ENCODE measurements at regions not wholly inside any gene's neighbourhood (a gene's known extent, or its start where the extent isn't known, plus 50 kb on each side); places are given as distances from the start of the nearest gene placed in this dataset.
A peak's percentile ranks its signal among the peaks of the same experiment; 100 is the strongest.
"Not testable (repeated sequence)": the region's sequence is repeated elsewhere in the genome, so short reads cannot be mapped to it uniquely, and the experiment has no call there.

DNA sequence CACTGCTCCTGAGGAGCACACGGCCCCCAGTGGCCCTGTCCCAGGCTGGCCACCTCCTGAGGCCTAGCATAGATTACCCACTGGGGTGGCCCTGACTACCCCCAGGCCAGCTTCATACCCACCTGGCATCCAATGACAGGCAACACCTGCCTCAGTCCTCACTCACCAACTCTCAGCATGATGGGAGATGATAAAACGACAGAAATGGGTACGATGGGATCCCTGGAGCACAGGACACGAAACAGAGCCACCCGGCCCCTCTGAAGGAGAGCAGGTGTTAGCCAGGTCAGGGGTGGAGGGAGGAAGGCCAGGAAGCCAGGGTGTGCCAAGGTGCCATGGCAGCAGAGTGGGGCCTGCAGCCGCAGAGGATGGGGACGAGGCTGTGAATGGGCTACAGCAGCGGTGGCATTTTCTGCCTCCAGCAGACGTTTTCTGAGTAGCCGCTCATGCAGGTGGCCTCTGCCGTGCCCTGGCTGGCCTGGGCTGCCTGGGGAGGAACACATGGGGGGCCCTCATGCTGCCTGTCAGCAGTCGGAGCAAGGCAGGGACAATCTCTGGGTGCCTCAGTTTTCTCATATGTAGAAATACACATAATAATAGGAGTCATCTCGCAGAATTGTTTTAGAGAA, 50.2 kb upstream of the FGF3 start:
- no peak for DNase-seq (ENCODE audit: low read depth)

DNA sequence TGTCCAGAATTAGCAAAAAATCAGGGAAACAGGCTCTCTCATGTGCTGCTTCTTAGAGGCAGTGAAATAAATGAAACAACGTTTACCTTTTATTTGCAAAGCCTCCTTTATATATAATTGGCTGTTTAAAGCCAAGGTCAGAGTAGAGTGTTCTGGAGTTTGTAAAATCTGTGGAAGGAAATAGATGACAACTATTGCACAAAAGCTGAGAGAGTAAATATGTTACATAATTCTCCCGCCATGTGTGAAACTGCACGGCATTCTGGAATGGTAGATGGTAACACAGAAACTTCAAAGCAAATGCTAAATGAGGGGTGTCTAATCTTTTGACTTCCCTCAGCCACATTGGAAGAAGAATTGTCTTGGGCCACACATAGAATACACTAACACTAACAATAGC, 51.5 kb upstream of the FGF3 start:
- DNase-seq (ENCODE audit: low read depth): no peak

DNA sequence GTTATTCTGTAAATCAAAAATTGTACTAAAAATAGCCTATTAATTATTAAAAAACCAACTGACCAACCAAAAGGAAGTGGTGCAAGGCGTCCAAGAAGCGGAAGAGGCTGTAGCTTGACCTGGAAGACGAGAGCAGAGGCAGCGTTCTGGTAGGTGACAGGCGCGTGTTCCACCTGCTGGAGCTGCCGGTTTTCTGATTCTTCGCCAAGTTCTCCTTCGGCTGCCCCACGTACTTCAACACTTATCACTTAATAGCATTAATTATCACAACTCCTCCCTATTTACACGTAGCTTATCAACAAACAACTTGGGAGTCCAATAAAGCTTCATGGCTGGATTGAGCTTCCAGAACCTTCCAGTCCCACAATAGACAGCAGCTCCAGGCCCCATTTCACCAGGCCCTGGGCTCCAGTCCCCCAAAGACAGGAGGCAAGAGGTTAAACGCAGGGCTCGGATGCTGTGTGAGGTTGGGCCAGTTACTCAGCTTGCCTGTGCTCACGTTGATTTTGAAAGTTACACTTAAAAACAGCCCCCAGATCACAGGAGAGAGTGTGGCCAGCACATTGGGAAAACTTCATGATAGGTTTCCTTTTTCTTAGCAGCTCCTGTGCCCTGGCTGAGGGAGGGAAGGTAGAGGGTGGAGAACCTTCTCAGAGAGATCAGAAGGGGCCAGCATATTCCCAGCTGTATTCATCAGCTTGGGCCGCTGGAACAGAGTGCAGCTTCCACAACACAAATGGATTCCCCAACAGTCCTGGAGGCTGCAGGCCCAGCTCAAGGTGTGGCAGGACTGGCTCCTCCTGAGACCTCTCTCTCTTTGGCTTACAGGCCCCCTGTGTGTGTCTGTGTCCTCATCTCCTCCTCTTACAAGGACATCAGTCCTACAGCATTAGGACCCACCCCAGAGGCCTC, 54.2 kb upstream of the FGF3 start:
- no peak for DNase-seq (ENCODE audit: low read depth)

DNA sequence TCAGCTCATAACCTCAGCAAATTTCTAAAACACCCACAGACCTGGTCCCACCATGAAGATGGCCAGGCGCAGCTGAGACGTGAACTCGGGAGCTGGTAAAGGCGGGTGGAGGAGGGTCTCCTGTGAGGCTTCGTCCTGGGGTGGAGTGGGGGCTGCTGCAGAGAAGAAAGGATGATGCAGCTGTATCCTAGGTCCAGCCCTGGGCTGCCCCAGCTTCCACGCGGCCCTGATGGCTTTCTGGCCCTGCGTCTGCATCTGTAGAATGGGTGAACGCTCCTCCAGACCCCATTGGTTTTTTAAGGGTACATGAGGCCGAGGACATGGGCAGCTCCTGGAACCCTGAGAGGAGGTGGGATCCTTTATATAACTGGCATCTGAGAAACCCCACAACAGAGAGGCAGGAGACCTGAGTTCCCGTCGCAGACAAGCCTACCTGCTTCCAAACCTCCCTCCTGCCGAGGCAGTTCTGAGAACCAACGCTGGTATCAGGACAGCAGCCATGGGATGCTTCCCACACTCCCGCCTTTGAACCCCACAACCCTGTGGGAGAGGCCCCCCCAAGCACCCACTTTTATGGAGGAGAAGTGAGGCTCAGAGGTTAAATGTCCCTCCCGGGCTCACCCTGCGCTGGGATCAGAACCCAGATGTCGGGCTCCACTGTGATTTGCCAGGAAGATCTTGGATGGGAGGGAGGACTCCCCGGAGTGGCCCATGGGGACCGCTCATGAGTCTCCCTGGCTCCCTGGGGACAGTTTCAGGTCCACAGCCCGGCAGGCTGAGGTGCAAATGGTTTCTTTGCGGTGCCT, 55.2 kb upstream of the FGF3 start:
- no peak for DNase-seq (ENCODE audit: low read depth)

GRCh38 chr11:69874984-69875624, 55.9 kb upstream of the FGF3 start:
- DNase-seq (ENCODE audit: low read depth): no peak

DNA sequence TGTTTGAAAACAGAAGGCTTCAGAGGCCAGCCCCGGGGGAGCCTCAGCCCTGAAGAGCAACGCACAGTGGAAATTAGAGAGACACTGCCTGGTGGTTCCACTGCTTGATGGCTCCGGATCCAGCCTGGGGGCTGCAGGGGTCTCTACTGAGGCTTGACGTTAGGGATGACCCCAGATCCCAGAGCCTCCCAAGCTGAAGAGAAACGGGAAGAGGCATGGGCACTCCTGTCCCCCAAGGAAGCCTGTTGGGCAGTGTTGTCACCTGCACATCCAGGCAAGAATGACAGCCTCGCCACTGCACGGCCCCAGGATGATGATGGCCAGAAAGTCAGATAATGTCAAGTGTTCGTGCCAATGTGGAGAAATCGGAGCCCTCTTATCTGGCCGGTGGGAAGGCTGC, 56.8 kb upstream of the FGF3 start:
- DNase-seq (ENCODE audit: low read depth): no peak

- DNase-seq (ENCODE audit: low read depth): no peak
These were observed 58.0 kb upstream of the FGF3 start for GRCh38 chr11:69877235-69877634.

GRCh38 chr11:69877704-69878103, 58.5 kb upstream of the FGF3 start:
- not testable (repeated sequence) for DNase-seq (ENCODE audit: low read depth)

DNA sequence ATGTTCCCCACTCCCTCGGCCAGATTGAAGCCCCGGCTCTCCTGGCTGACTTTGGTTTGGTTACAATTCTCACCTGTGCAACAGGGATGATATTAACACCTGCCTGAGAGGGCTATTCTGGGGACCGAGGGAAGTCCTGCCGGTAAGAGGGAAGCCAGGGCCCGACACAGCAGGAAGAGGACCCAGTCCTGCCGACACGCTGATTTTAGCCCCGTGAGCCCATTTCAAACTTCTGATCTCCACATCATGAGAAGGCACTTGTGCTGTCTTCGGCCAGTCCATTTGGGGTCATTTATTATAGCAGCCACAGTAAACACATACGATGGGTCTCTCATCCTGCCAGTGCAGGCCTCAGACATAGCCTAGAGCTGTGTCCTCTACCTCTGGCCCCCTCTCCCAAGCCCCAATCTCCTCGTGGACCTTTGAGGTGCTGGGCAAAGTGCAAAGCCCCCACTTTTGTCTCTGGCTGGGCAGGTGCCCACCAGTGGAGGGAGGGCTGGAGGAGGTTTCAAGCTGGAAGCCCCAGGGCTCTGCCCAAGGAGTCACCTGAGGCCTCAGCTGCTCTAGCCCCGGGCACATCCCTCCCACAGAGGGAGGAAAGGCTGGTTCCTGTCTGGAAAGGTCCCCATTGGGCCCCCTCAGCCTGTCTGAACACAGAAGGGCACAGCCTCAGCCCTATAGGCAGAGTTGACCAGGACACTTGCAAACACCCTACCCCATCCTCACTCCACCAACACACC, 59.1 kb upstream of the FGF3 start:
- DNase-seq (ENCODE audit: low read depth): no peak

- DNase-seq (ENCODE audit: low read depth): no peak
These were observed 59.9 kb upstream of the FGF3 start for GRCh38 chr11:69878927-69879728.

DNA sequence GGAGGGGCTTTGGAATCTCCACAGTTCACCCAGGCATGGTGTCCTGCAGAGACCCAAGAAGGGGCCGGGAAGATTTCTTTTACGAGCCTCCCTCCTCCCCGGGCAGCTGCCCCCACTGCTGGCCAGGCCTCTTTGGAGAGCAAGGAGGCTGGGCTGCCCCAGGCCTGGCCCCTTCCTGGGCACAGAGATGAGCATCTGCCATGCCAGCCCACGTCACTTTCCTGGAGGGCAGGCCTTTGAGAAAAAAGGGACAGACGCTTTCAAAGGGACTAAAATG, 60.5 kb upstream of the FGF3 start:
- no peak for DNase-seq (ENCODE audit: low read depth)

- DNase-seq (ENCODE audit: low read depth): no peak
These were observed 61.0 kb upstream of the FGF3 start for GRCh38 chr11:69880041-69880825.

- DNase-seq (ENCODE audit: low read depth): no peak
These were observed 61.7 kb upstream of the FGF3 start for GRCh38 chr11:69880826-69881445.

GRCh38 chr11:69881467-69882269, 62.5 kb upstream of the FGF3 start:
- no peak for DNase-seq (ENCODE audit: low read depth)

DNA sequence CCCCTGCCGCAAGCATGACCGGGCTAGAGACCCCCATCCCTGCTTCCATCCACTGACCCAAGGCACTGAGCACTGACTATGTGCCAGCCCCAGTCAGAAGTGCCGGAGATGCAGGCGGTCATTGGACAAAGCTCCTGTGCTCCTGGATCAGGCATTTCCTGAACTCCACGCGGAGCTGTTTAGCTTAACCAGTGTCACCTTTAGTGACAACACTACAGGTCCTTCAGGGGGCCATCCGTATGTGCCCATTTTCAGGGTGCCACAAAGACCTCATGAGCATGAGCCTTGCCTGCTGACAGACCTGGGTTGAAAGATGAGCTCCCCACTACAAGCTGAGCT, 63.0 kb upstream of the FGF3 start:
- DNase-seq (ENCODE audit: low read depth): no peak

DNA sequence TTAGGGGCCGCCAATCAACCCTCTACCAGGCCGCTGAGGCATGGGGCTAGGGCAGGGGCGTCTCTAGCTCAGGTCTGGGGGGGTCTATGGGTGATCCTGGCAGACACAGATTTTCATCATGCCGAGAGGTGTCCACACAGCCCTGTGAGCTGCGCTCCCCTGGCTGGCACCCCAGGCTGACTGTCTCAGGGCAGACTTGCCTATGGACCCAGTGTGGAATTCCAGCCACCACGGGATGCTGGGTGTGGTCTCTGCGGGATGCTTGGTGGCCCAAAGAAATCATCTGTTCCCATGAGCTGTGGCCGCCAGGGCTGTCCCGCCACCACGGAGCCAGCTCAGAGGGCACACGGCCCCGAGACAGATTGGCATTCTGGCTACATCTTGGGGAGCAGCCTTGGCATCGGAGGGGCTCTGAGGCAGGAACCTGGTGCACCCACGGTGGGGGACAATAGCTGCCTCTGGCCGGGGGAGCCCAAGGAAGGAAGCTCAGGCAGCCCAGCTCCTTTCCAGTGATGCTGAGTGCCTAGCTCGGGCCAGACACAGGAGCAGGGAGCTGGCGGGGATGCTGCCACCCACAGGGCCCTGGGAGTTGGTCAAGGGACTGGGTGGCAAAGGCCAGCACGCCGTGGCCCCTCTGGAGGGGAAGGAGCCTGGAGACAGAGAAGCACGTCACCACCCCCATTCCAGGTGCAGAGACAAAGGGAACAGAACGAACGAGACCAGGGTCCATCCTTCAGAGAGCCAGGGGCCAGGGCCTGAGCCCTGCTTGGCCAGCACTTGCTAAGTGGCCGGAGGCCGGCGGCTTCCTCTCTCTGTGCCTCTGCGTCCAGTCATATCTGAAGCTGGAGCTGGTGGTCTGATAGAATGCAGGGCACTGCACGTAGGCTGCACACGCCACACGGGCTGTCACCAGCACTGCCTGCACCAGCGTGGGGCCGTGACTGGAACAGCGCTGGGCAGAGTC, 64.4 kb upstream of the FGF3 start:
- peak; percentile 39 for DNase-seq (ENCODE audit: low read depth)

DNA sequence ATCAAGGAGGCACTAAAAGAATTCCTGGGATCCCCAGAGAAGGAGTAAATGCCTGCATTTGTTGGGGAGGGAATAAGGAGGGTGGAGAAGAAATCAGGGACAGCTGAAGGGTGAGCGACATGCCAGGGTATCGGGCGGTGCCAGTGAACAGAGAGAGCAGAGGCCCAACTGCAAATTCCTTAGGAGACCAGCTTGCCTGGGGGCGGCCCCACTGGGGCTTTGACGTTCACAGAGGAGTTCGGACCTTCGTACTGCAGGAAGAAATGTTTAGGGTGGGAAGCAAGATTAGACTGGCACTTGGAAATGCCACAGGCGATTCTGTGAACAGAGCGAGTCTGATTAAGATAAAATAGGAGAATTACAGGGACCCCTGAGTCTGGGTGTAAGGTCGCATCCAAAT, 65.1 kb upstream of the FGF3 start:
- no peak for DNase-seq (ENCODE audit: low read depth)
